GM21619 (cell line): ENCODE measurements at regions not wholly inside any gene's neighbourhood (a gene's known extent, or its start where the extent isn't known, plus 50 kb on each side); places are given as distances from the start of the nearest gene placed in this dataset.

Experiments
- ATAC-seq: cut with Tn5 transposase; IDR thresholded peaks from one replicate; pipeline ENCODE4 v1.9.1; 2021; ENCODE audit not compliant: unreplicated experiment

DNA sequence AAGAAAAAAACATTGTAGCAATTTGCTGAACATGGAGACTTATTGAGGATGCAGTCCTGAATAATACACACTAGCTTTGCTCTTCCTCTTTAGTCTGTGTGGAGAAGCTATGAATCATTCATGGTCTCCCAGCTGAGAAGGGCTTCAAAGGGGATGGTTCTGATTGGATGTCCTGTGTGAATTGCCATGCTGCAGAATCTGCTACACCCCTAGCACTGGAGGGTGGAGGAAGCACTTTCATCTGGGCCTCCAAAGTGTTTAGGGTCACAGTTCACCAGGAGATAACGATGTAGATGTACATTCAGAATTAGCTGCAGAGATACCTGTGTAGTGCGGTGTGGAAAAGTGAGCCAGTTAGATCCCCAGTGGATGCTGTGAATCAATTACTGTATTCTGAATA is 321.1 kb upstream of the EDNRB start:
- no peak for ATAC-seq

GRCh38 chr13:78238911-78239310 is 320.3 kb upstream of the EDNRB start:
- ATAC-seq = no peak

DNA sequence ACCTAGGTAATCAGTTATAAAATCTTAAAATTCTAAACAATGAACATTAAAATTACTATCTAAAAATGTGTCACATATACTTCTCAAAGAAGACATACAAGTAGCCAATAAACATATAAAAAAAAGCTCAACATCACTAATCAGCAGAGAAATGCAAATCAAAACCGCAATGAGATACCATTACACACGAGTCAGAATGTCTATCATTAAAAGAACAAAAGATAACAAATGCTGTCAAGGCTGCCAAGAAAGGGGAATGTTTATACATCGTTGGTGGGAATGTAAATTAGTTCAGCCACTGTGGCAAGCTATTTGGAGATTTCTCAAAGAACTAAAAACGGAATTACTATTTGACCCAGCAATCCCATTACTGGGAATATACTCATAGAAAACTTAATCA is 310.3 kb upstream of the EDNRB start:
- ATAC-seq = no peak

DNA sequence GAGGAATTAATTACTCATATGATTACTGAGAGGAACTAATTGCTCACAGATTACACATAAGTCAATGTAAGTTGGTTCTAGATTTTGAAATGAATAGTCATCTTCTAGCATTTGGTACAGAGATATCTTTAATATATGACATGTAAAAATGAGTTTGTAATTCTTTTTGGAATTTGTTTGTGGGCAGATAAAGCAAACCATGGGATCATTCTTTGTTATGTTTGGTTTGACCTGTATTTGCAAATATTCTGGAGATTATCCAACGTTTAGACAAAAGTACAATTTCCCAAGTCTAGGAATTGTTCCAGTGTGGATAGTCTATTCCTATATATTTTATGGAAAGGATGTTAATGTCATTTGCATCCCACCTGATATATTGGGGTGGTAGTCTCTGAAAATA is 309.6 kb upstream of the EDNRB start:
- ATAC-seq = no peak

DNA sequence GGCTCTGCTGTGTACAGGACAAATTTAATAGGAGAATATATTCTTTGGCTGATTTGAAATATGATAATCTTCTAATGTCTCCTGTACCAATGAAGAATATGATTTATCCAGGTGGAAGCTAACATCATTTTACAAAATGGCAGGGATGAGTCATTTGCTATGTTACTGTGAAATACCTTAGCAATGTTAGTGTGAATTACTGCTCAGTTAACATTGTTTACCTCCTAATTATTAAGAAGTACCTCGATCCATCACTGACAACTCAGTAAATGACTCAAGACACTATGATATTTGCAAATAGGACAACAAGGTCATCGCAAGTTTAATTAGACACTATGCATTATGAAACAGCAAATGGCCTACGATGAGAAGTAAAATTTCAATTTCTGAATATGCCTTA is 309.1 kb upstream of the EDNRB start:
- no peak for ATAC-seq

DNA sequence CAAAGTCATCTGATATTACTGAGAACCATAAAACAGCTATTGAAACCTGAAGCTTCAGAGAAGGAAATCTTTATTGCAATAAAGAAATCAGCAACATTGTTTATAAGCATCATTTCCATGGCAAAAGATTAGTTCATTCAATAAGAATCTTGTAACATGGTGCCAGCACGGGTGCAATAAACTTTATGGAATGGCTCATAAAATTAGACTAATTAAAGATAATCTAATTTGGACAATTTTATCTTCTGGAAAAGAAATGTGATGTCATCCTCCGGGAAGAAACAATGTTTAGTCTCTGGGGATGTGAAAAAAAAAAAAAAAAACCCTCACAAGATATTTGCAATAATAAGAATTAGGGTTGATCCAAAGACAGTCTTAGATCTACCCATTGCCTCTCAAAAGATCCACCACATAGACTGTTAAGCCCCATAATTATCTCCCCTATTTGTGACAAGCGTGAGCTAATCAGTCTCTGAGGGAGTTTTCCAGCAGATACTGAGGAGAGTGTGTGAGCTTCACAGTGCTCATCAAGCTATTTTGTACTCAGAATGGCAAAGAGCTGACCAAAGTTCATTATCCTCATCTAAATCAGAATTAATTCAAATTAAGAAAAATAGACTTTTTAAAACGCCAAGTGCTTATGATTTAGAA is 297.0 kb upstream of the EDNRB start:
- ATAC-seq = no peak

GRCh38 chr13:78201411-78201810 is 282.8 kb upstream of the EDNRB start:
- ATAC-seq = peak; percentile 76

- ATAC-seq = no peak
Measured at GRCh38 chr13:78198821-78199220, 280.2 kb upstream of the EDNRB start.

GRCh38 chr13:78198419-78198818 is 279.8 kb upstream of the EDNRB start:
- no peak for ATAC-seq

DNA sequence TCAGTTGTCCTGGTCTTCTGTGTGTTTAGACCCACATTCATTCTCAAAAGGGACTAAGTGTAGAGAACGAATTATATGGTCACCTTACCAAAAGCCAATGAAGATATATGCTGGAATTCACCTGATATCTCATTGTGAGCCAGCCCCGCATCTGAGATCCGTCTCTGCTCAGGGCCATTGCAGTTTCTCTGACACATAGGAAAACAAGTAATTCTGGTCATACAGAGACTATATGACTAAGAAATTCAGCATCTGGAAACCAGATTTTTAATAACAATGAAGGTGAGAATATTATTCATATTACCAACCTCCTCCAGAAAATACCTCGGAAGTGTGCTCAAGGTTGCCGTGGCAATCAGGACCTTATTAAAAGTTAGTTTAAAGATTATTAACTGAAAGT is 278.6 kb upstream of the EDNRB start:
- ATAC-seq = no peak

GRCh38 chr13:78194904-78195639 is 276.4 kb upstream of the EDNRB start:
- no peak for ATAC-seq

GRCh38 chr13:78193846-78194245 is 275.2 kb upstream of the EDNRB start:
- peak; percentile 37 for ATAC-seq

- ATAC-seq = no peak
Measured at GRCh38 chr13:78192716-78193115, 274.1 kb upstream of the EDNRB start.

DNA sequence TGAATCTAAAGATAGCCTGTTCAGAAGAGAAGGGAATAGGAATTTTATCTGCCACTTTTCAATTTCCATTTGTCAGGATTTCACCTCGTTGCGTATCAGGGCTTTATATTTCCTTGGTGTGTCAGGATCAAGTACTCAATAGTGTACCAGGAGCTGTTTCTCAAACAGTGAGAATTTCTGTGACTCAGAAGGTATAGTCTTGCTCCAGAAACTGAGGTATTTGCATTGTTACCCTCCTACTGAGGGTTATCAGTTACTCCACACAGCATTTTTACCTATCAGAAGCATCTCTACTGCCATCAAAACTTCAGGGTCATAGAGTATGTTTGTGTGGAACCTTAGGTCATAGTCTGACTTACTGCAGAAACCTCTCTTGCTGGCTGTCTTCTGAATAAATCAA is 271.7 kb upstream of the EDNRB start:
- no peak for ATAC-seq

DNA sequence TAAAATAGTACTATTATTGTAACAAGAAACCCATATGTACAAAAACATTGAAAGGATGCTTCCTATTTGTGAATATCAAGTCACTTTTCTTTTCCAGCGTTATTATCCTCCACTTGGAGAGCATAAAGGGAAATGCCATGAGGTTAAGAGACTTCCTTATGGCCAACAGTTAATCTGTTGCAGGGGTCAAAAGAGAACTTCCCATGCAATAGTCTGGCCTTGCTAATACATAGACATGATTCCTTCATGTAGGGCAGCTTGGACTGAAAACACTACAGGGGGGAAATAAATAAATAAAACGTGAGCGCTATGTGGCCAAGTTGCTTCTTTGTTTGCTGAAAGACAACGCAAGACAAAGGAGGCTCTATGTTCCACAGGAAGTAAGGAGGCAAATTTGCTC is 269.1 kb upstream of the EDNRB start:
- ATAC-seq = no peak

- peak; percentile 59 for ATAC-seq
Measured at GRCh38 chr13:78185700-78186099, 267.1 kb upstream of the EDNRB start.

DNA sequence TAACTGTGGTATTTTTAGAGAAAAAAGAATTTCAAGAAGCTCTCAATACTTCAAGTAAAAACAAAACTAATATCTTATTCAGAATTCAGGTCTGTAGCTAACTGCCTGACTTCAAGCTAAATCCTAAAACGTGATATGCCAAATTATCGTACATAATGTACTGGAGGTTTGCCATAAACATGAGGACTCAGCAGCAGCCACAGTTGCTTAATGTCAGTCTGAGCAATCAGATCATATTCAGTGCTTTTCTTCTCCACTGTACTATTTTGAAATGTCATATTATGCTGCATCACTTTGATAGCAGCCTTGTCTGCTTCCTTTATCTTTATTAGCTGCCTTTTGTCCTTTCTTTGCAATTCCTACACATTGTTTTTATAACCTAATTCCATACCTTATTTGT is 265.1 kb upstream of the EDNRB start:
- ATAC-seq = no peak

DNA sequence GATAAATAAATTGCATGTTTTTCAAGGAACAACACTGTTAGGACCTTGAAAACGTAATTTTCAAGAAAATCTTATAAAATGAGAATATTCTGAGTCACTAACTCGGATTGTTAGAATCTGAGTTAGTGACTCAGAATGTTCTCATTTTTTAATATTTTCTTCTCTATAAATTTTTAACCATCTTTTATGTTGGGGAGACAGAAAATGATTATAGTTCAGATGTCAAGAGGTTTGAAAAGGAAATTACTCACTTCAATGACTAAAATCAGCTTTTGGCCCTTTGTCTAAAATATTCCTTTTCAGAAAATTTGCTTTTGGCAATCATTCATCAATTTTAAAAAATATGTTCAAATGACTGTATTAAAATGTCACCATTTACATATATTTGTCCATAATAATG is 264.2 kb upstream of the EDNRB start:
- no peak for ATAC-seq

GRCh38 chr13:78177306-78177705 is 258.7 kb upstream of the EDNRB start:
- ATAC-seq = no peak

GRCh38 chr13:78176880-78177279 is 258.2 kb upstream of the EDNRB start:
- ATAC-seq = no peak

DNA sequence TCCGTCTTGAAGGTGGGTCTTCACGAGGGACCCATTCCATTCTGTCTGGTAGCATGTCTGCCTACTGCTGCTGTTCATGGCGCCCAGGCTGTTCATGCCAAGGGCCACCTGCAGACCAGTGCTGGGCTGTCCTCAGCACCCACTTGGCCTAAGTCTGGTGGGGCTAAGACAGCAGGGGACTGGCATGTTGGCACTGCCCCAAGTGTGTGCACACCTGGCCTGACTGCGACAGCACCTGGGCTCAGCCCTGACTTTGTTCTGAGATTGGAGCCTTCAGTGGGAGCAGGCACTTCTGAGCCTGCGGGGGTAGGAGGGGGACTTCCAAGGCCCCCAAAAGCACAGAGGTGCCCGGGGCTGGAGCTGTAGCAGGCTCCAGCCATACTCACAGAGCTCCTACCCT is 250.8 kb upstream of the EDNRB start:
- no peak for ATAC-seq

- no peak for ATAC-seq
Measured at GRCh38 chr13:78168981-78169380, 250.3 kb upstream of the EDNRB start.

DNA sequence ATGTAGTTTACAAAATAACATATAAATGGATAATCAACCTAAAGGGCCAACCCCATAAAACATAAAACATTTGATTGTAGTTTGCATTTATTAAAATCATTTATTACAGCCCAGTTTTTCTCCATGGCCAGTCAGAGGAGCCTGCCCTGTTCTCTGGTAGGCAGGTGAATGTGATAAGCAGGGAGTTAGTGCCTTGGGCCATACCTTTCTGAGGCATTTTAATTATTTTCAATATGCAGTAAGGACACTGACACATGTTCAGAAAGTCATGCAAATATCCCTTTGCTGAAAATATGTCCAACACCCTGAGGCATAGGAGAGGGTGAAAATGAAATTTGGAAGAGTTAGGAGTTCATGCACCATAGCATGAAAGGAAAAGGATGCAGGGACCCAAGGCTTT is 242.6 kb upstream of the EDNRB start:
- no peak for ATAC-seq
